Transverse colon (tissue), 4 donors: ENCODE measurements at regions not wholly inside any gene's neighbourhood (a gene's known extent, or its start where the extent isn't known, plus 50 kb on each side); places are given as distances from the start of the nearest gene placed in this dataset.

ENCODE experiments used
- CTCF ChIP-seq, 5 experiments: fragments of 200-600 bp in 3 of 5; fragments of 450-650 bp in 2 of 5; sonication (generic) in 3 of 5; IDR thresholded peaks; 1 replicate in 2 of 5; 2 replicates in 3 of 5; pipeline ENCODE4 v1.5.1; 2016 to 2017; ENCODE audit warnings: antibody characterized with exemption in 5 of 5, inconsistent platforms in 3 of 5, mild to moderate bottlenecking in 2 of 5, moderate library complexity in 1 of 5
- EP300 ChIP-seq: sonication (generic); formaldehyde crosslinking; IDR thresholded peaks from one replicate; pipeline ENCODE4 v1.6.1; 2017; ENCODE audit warnings: antibody characterized with exemption, low read depth
- POLR2A ChIP-seq: fragments of 450-650 bp; IDR thresholded peaks from one replicate; pipeline ENCODE4 v1.6.1; 2016; ENCODE audit warnings: antibody characterized with exemption, mild to moderate bottlenecking, moderate library complexity
- POLR2AphosphoS5 ChIP-seq, 3 donors: sonication (generic); formaldehyde crosslinking; IDR thresholded peaks; one replicate each; pipeline ENCODE4 v1.6.1; 2016; ENCODE audit warnings: antibody characterized with exemption in 3 of 3

- TF ChIP-seq EP300 (no peak), CTCF (IDR thresholded peaks at IDR 0.05) (no peak), POLR2AphosphoS5 (IDR thresholded peaks at IDR 0.05) (no peak), POLR2A (no peak)
Observed at GRCh38 chr3:147755310-147755709, 346.1 kb downstream of the ZIC1 start.
